Liver (tissue), 8 donors: ENCODE measurements at regions not wholly inside any gene's neighbourhood (a gene's known extent, or its start where the extent isn't known, plus 50 kb on each side); places are given as distances from the start of the nearest gene placed in this dataset.
"Not testable (repeated sequence)": the region's sequence is repeated elsewhere in the genome, so short reads cannot be mapped to it uniquely, and the experiment has no call there.

Experiments
- DNase-seq: peaks from one replicate; pipeline ENCODE4 v3.0.0-alpha.2; 2017; ENCODE audit warnings: low spot score
- H3K27ac ChIP-seq, 2 donors: one replicate each; pipeline ENCODE4 v1.7.0; 2013; ENCODE audit warnings: inconsistent platforms in 2 of 2, low read length in 2 of 2, control low read depth in 1 of 2, low read depth in 1 of 2, mild to moderate bottlenecking in 1 of 2
- H3K27me3 ChIP-seq, 4 donors: one replicate each; pipeline versions ENCODE4 v1.6.1 to v1.7.0; 2013; ENCODE audit warnings: low read length in 3 of 4, inconsistent platforms in 1 of 4, mild to moderate bottlenecking in 1 of 4, moderate library complexity in 1 of 4; ENCODE audit not compliant: control insufficient read depth in 4 of 4, insufficient read depth in 4 of 4
- H3K36me3 ChIP-seq, 4 donors: one replicate each; pipeline versions ENCODE4 v1.6.1 to v1.7.0; 2013; ENCODE audit warnings: low read length in 3 of 4, mild to moderate bottlenecking in 3 of 4, low read depth in 1 of 4, moderate library complexity in 1 of 4; ENCODE audit not compliant: control insufficient read depth in 4 of 4, insufficient read depth in 3 of 4
- H3K4me1 ChIP-seq, 4 donors: one replicate each; pipeline versions ENCODE4 v1.6.1 to v1.7.0; 2013; ENCODE audit warnings: low read length in 3 of 4, mild to moderate bottlenecking in 3 of 4, moderate library complexity in 1 of 4; ENCODE audit not compliant: control insufficient read depth in 4 of 4, insufficient read depth in 4 of 4
- H3K4me3 ChIP-seq, 3 donors: one replicate each; pipeline versions ENCODE4 v1.6.1 to v1.7.0; 2013; ENCODE audit warnings: low read length in 3 of 3, control low read depth in 1 of 3, low read depth in 1 of 3, mild to moderate bottlenecking in 1 of 3
- H3K9ac ChIP-seq, 2 donors: one replicate each; pipeline ENCODE4 v1.7.0; 2013; ENCODE audit warnings: low read length in 2 of 2, mild to moderate bottlenecking in 2 of 2, moderate library complexity in 2 of 2, control low read depth in 1 of 2, low read depth in 1 of 2
- H3K9me3 ChIP-seq, 4 donors: one replicate each; pipeline versions ENCODE4 v1.6.1 to v1.7.0; 2013; ENCODE audit warnings: low read length in 3 of 4; ENCODE audit not compliant: control insufficient read depth in 4 of 4
- EGR1 ChIP-seq, 2 donors: IDR thresholded peaks; 2 replicates each; pipeline ENCODE4 v1.6.1; 2016 to 2018; ENCODE audit warnings: antibody characterized with exemption in 2 of 2, low read depth in 2 of 2
- FOXA2 ChIP-seq: IDR thresholded peaks from 2 replicates; pipeline ENCODE4 v1.6.1; 2016; ENCODE audit warnings: antibody characterized with exemption
- GABPA ChIP-seq, 2 donors: IDR thresholded peaks in 1 of 2; conservative IDR thresholded peaks in 1 of 2; 2 replicates each; pipeline ENCODE4 v1.6.1; 2016; ENCODE audit warnings: antibody characterized with exemption in 2 of 2, mild to moderate bottlenecking in 1 of 2, moderate library complexity in 1 of 2
- HNF4A ChIP-seq, 2 donors: conservative IDR thresholded peaks; 2 replicates each; pipeline ENCODE4 v1.6.1; 2016; ENCODE audit warnings: antibody characterized with exemption in 2 of 2, mild to moderate bottlenecking in 2 of 2
- HNF4G ChIP-seq: IDR thresholded peaks from 2 replicates; pipeline ENCODE4 v1.6.1; 2016; ENCODE audit warnings: antibody characterized with exemption
- JUND ChIP-seq, 2 donors: IDR thresholded peaks; 2 replicates each; pipeline ENCODE4 v1.6.1; 2016; ENCODE audit warnings: antibody characterized with exemption in 2 of 2
- RAD21 ChIP-seq, 2 donors: IDR thresholded peaks; 2 replicates each; pipeline ENCODE4 v1.6.1; 2016; ENCODE audit warnings: antibody characterized with exemption in 2 of 2, mild to moderate bottlenecking in 2 of 2
- REST ChIP-seq: IDR thresholded peaks from 2 replicates; pipeline ENCODE4 v1.6.1; 2016; ENCODE audit warnings: antibody characterized with exemption, mild to moderate bottlenecking
- RXRA ChIP-seq, 2 donors: IDR thresholded peaks; 2 replicates each; pipeline ENCODE4 v1.6.1; 2017 to 2018; ENCODE audit warnings: antibody characterized with exemption in 2 of 2, mild to moderate bottlenecking in 1 of 2
- SP1 ChIP-seq: IDR thresholded peaks from 2 replicates; pipeline ENCODE4 v1.6.1; 2018; ENCODE audit warnings: antibody characterized with exemption, mild to moderate bottlenecking
- TAF1 ChIP-seq: conservative IDR thresholded peaks from 2 replicates; pipeline ENCODE4 v1.6.1; 2016; ENCODE audit warnings: antibody characterized with exemption, mild to moderate bottlenecking
- WGBS: extraction: QIAGEN DNeasy Blood & Tissue Kit; methylation state at CpG from one replicate; pipeline ENCODE4 v1.1.7; 2013; 5-methylcytosine and 5-hydroxymethylcytosine counted together
- TF ChIP-seq, protein P1 (sequence below): fragments of 150-350 bp; IDR thresholded peaks from 2 replicates; pipeline ENCODE4 v1.5.1; 2017; ENCODE audit warnings: improper control_type of control experiment, low read depth, low read length; ENCODE audit not compliant: missing input control
- TF ChIP-seq, protein P2 (sequence below): IDR thresholded peaks from 2 replicates; pipeline ENCODE4 v1.6.1; 2016; ENCODE audit warnings: antibody characterized with exemption
- TF ChIP-seq, protein P3 (sequence below): IDR thresholded peaks from 2 replicates; pipeline ENCODE4 v1.6.1; 2016; ENCODE audit warnings: antibody characterized with exemption
- TF ChIP-seq, protein P4 (sequence below): IDR thresholded peaks from 2 replicates; pipeline ENCODE4 v1.6.1; 2016; ENCODE audit warnings: antibody characterized with exemption
- donor health status: healthy.
- donor health status: healthy.
- donor health status: healthy.
- donor health status: healthy.
- donor health status: healthy.

DNA sequence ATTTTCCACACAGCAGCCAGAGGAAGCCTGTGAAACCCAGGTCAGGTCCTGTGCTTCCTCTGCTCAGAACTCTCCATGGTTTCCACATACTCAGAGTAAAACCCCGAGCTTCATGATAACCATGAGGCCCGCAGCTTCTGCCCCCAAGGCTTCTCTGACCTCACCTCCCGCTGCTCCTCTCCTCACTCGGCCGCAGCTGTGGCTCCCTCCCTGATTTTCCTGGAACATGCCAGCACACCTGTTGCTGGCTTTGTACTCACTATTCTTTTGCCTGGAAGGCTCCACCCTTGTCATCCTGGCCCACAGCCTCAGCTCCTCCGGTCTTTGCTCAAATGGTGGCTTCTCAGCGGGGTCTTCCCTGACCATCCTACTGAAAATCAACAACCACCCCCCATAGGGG is 341.7 kb downstream of the PREX1 start:
- Histone ChIP-seq H3K4me1 (no peaks in the 10 kb centered on the region), H3K27me3 (peaks cover 0 to 11% (median 0%) of the 10 kb centered on the region in 4 donors)
- no peak for DNase-seq

DNA sequence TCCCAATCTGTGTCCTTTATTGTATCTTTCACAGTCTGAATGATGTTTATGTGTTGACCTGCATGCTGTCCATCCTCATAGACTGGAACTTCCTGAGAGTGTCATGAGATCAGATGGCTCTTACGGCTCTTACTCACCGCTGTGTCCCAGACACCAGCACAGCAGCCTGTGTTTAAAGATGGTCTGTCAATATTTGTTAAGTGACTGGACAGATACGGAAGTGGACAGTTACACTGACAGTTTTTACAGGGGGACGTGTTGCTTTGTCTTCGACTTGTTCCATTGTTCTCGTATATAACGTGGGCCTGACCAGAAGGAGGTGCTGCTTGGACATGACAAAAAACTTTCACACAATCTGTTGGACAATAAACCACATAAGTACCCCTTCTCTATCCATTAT is 342.6 kb downstream of the PREX1 start:
- H3K27ac ChIP-seq, DNase-seq, H3K4me3 ChIP-seq, H3K9ac ChIP-seq, H3K4me1 ChIP-seq, H3K9me3 ChIP-seq, H3K36me3 ChIP-seq: not testable (repeated sequence)
- 35% methylated on average over 7 of the region's 7 CpGs for WGBS
- peaks cover 0 to 20% (median 1%) of the 10 kb centered on the region in 4 donors for H3K27me3 ChIP-seq

More for the DNA sequence above, 341.7 kb downstream of the PREX1 start:
- TF ChIP-seq RAD21 (IDR thresholded peaks at IDR 0.05) (no peak), HNF4A (conservative IDR thresholded peaks at IDR 0.05) (no peak), GABPA (IDR thresholded peaks at IDR 0.05 in 1 of 2, conservative IDR thresholded peaks at IDR 0.05 in 1 of 2) (no peak), TAF1 (no peak), SP1 (no peak), REST (no peak)
- TF ChIP-seq, protein P1, sequence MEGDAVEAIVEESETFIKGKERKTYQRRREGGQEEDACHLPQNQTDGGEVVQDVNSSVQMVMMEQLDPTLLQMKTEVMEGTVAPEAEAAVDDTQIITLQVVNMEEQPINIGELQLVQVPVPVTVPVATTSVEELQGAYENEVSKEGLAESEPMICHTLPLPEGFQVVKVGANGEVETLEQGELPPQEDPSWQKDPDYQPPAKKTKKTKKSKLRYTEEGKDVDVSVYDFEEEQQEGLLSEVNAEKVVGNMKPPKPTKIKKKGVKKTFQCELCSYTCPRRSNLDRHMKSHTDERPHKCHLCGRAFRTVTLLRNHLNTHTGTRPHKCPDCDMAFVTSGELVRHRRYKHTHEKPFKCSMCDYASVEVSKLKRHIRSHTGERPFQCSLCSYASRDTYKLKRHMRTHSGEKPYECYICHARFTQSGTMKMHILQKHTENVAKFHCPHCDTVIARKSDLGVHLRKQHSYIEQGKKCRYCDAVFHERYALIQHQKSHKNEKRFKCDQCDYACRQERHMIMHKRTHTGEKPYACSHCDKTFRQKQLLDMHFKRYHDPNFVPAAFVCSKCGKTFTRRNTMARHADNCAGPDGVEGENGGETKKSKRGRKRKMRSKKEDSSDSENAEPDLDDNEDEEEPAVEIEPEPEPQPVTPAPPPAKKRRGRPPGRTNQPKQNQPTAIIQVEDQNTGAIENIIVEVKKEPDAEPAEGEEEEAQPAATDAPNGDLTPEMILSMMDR: no peak
- H3K9me3 ChIP-seq: peaks cover 0 to under 1% (median 0%) of the 10 kb centered on the region in 4 donors
- no peak overlapping the region for H3K27ac ChIP-seq
- no peaks in the 10 kb centered on the region for H3K36me3 ChIP-seq
- 80% methylated on average over 7 of the region's 7 CpGs for WGBS
- no peak overlapping the region for H3K4me3 ChIP-seq
- H3K9ac ChIP-seq: no peak overlapping the region

DNA sequence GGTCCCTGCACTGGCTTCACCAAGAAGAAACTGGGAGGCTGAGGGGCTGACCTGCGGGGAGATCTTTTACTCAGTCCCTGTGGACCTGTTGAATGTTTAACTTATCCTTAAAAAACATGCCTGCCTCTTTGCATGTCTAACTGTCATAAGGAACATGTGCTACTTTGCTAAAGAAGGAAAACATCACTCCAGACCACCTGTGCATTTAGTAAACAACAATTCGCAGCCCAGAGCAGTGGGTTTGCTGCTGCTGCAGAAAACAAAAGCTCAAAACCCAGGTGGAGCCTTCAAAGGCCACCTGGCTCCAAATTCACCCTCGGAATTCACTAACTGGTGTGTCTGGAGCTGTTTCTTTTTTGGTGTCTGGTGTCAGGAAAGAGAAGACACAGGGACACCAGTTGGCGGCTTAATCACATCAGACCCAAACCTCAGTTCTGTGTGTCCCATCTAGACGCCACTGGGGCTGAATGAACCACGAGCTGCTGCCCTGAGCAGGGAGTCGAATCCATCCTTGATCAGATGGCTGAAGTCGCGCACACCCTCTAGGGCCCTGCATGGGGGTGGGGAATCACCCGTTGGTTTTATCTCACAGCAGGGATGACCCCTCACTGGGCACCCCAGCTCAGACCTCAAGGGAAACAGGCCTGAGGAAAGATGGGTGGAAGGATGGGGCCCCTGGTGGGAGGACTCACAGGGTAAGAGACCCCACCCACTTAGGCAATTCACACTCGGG is 344.3 kb downstream of the PREX1 start:
- H3K27me3 ChIP-seq: peaks cover 0 to 27% (median 1%) of the 10 kb centered on the region in 4 donors
- WGBS: 76% methylated on average over 11 of the region's 11 CpGs
- peaks cover 0 to 4% (median 0%) of the 10 kb centered on the region in 4 donors for H3K9me3 ChIP-seq
- H3K36me3 ChIP-seq: no peaks in the 10 kb centered on the region
- H3K27ac ChIP-seq: no peak overlapping the region
- H3K4me1 ChIP-seq: no peaks in the 10 kb centered on the region
- H3K4me3 ChIP-seq: no peak overlapping the region
- DNase-seq: no peak
- no peak overlapping the region for H3K9ac ChIP-seq
- TF ChIP-seq, protein P2, sequence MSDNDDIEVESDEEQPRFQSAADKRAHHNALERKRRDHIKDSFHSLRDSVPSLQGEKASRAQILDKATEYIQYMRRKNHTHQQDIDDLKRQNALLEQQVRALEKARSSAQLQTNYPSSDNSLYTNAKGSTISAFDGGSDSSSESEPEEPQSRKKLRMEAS: no peak
- TF ChIP-seq REST (no peak), SP1 (no peak), HNF4G (no peak), FOXA2 (no peak), JUND (IDR thresholded peaks at IDR 0.05) (no peak), EGR1 (IDR thresholded peaks at IDR 0.05; ENCODE audit: low read depth in 2 of 2) (no peak), RAD21 (IDR thresholded peaks at IDR 0.05) (no peak), TAF1 (no peak), RXRA (IDR thresholded peaks at IDR 0.05) (no peak)
- TF ChIP-seq, protein P3, sequence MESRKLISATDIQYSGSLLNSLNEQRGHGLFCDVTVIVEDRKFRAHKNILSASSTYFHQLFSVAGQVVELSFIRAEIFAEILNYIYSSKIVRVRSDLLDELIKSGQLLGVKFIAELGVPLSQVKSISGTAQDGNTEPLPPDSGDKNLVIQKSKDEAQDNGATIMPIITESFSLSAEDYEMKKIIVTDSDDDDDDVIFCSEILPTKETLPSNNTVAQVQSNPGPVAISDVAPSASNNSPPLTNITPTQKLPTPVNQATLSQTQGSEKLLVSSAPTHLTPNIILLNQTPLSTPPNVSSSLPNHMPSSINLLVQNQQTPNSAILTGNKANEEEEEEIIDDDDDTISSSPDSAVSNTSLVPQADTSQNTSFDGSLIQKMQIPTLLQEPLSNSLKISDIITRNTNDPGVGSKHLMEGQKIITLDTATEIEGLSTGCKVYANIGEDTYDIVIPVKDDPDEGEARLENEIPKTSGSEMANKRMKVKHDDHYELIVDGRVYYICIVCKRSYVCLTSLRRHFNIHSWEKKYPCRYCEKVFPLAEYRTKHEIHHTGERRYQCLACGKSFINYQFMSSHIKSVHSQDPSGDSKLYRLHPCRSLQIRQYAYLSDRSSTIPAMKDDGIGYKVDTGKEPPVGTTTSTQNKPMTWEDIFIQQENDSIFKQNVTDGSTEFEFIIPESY: no peak
- TF ChIP-seq, protein P4, sequence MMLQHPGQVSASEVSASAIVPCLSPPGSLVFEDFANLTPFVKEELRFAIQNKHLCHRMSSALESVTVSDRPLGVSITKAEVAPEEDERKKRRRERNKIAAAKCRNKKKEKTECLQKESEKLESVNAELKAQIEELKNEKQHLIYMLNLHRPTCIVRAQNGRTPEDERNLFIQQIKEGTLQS: no peak
